HG03342 (cell line): ENCODE measurements at regions not wholly inside any gene's neighbourhood (a gene's known extent, or its start where the extent isn't known, plus 50 kb on each side); places are given as distances from the start of the nearest gene placed in this dataset.
A peak's percentile ranks its signal among the peaks of the same experiment; 100 is the strongest.

Source experiments
- ATAC-seq: cut with Tn5 transposase; IDR thresholded peaks from one replicate; pipeline ENCODE4 v1.9.1; 2021; ENCODE audit warnings: mild to moderate bottlenecking, moderate library complexity; ENCODE audit not compliant: unreplicated experiment

- no peak for ATAC-seq
Measured at GRCh38 chr5:82765765-82766164, 311.4 kb downstream of the TMEM167A start.

- ATAC-seq = no peak
Measured at GRCh38 chr5:82760856-82761255, 316.3 kb downstream of the TMEM167A start.

DNA sequence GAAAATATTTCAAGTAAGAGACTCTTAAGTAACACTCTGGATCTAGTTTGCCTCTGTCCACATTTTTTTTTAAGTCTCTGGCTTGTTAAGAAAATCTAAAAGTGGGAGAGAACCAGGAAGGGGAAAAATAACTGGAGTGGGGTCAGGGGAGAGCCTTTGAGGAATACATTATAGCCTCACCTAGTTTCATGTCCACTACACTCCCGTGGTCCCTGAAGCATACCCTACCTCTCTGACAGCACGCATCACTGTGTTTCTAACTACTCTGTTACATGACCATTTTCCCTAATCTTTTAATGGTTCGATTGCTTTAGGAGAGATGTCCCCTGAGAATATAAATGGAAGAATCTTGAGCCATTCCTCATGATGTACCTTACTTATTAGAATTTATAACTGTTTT is 318.3 kb downstream of the TMEM167A start:
- ATAC-seq = no peak

GRCh38 chr5:82754759-82755158 is 322.4 kb downstream of the TMEM167A start:
- ATAC-seq = peak; percentile 98

GRCh38 chr5:82754036-82754746 is 323.0 kb downstream of the TMEM167A start:
- no peak for ATAC-seq

DNA sequence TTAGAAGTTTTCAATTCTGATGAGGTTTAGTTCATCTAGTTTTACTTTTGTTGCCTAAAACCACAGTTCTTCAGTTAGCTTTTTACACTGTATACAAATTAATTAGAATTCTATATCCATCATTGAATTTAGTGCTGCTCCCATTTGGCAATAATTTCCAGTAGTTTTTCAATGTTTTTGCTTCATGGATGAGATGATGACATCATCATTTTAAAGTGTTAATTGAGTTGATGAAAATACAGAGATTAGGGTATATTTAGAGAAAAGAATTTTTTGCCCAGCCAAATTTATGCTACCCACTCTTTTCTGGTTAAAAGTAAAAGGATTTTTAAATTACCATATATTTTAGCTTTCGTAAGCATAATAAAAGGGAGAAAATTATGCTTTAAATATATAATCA is 323.8 kb downstream of the TMEM167A start:
- no peak for ATAC-seq

DNA sequence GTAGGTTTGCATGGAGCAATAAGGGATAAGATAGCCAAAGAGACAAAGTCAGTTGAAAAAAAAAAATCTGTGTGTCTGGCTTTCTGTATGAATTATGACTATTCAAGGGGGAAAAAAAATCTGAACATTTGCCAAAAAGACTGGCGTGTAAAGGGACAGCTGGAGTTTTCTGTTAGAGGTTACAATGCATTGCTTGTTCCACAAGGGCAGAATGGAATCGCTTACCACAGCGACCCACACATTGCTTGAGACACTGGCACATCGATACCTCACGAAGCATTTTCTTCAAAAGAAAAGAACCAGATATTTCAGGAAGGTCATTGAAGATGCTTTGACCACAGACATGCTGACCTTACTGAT is 327.8 kb downstream of the TMEM167A start:
- ATAC-seq = no peak

GRCh38 chr5:82748688-82749460 is 328.3 kb downstream of the TMEM167A start:
- ATAC-seq = peak; percentile 43

DNA sequence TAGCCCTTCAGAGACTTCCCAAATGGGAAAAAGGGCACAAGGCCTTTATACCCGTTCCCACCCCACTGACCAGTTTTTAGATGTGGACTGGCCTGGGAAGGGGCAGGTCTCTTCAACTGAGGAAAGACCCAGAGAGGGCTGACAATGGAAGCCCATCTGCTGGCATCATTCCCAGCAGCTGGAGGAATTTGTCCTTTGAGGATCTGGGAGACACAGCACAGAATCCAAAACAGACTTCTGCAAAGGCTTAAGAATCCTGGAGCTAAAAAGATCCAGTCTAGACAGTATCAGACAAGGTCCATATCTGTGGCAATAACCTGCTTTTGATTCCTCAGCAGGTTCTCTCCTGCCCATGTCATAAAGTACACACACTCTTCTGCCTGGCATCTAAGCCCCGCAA is 329.2 kb downstream of the TMEM167A start:
- ATAC-seq = no peak

GRCh38 chr5:82745016-82745415 is 332.2 kb downstream of the TMEM167A start:
- no peak for ATAC-seq

DNA sequence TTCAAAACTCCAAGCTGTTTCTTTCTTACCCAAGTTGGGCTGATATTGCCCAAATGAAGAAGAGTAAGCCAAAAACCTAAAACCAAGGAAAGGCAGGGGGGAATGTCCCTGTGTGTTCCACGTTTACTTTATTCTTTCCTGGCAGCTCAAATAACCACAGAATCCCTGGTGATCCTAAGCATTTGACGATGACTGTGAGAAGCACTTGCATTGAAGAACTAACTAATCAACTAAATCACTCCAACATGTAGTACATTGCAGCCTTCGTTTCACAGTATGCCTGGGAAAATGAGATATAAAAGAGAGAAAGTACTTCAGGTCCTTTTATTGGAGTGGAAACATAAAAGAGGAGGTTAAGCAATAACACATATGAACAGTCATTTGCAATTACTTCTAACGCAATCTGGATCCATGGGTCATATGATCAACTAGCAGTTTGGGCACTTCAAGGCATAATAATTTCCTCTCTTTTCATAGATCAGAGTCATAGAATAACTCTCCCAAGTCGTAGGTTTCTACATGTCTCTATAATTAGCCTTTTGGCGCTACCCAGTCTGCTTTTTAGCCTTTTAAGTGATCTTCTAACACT is 338.4 kb downstream of the TMEM167A start:
- ATAC-seq = no peak

GRCh38 chr5:82735160-82735789 is 341.9 kb downstream of the TMEM167A start:
- no peak for ATAC-seq

DNA sequence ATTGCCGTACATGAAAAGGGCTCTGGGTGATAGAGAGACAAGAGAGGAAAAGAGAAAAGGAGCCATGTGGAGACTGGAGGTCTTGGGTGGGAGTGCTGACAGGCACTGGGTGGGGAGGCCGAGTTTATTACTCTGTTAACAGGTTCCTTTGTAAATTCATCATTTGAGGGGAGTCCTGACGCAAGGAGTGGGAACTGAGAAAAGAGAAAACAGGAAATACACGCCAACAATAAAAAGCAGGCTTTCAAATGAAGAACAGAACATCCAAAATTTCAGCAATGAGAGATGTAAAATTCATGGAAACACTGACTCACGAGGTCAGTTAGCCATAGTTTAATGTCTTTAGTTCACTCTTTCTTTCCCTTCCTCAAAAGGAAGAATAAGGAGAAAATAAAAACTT is 342.8 kb downstream of the TMEM167A start:
- no peak for ATAC-seq

DNA sequence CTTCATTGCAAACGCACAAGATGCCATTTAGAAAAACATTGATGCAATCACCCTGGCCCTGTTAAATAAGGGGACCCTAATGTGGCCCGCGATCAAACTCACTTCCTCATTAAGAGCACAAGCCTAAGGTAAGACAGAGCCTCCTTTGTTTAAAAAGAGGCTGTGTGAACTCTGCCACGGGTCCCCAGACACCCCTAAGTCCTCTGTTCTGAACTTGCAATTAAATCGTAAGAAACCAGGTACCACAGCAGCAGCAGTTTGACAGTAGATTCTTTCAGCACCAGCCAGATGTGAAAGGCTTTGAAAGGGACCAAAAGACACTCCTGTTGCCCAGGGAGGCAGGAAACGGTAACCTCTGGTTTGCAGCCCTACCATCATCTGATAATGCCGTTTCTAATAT is 346.3 kb downstream of the TMEM167A start:
- no peak for ATAC-seq

- ATAC-seq = no peak
Measured at GRCh38 chr5:82728926-82729702, 348.1 kb downstream of the TMEM167A start.

DNA sequence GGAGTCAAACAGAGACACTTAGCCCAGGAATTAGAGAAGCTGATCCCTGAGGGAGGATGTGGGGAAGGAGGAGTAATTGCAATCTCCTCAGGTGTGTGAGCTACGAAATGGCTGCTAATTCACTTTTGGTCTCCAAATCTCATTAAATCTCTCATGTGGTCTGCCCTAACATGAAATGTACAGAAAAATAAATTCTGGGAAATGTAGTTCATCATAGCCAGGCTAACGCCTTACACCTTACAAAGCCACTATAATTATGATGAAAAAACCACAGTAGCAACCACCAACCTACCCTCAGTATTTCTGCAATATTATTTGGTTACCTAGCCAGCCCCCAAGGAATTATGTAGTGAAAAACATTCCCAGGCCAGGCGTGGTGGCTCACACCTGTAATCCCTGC is 354.0 kb downstream of the TMEM167A start:
- ATAC-seq = no peak

- ATAC-seq = no peak
Measured at GRCh38 chr5:82721087-82721410, 356.1 kb downstream of the TMEM167A start.

DNA sequence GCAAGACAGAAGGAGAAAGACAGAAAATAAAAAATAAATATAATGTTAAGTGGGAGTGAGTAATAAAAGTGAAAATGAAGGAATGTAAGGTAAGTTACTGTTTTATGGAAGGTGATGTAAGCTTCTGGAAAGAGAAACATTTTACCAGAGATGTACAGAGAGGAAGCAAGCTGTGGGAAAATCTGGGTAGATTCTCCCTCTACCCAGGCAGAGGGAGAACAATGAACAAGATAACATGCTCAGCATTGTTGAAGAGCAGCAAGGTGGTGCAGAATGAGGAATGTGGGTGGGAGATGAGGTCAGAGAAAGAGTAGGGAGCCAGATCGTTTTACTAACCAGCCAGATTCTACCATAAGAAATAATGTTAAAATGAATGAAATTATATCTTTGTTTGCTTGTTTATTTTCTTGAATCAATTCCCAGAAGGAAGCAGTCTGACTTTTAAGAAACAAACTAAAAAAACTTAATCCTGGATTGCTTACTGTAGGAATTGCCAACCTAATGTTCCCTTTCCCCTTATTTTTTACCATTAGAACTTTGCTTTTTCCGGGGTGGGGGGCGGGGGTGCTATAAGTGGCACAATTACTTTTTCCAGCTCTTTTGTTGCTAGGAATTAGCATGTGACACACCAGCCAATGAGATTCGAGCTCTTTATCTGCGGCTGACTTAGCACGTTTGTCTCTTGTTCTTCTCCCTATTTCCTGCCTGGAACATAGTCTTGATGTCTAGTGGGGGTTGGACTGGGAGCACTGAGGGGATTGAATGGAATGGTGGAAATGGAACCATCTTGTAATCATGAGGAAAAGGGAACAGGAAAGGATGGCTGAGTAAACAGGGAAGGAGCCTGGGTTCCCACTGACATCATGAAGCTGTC is 356.7 kb downstream of the TMEM167A start:
- no peak for ATAC-seq

DNA sequence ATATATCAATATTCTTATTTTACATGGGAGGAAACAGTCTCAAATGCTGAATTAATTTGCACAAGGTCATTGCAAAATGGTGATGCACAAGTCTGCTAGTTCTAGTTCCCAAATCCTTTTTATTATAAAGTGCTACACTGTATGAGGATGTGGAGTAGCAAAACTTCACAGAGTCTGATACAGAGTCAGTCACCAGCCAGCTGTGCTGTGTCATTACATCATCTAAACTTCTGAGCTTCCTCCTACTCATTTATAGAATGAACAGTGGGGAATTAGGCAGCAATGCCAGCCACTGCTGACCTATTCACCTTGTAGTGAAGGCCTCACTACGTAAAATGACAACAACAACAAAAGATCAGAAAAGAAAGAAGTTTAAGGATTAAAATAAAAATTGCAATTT is 357.8 kb downstream of the TMEM167A start:
- ATAC-seq = peak; percentile 93

GRCh38 chr5:82717738-82718137 is 359.5 kb downstream of the TMEM167A start:
- no peak for ATAC-seq
